Sigmoid colon (tissue), 6 donors: ENCODE measurements at regions not wholly inside any gene's neighbourhood (a gene's known extent, or its start where the extent isn't known, plus 50 kb on each side); places are given as distances from the start of the nearest gene placed in this dataset.

ENCODE experiments used
- DNase-seq: peaks from one replicate; pipeline ENCODE4 v3.0.0-alpha.2; 2019
- H3K27ac ChIP-seq, 4 donors: fragments of 200-600 bp; sonication (generic); one replicate each; pipeline ENCODE4 v1.5.1; 2016 to 2019; ENCODE audit warnings: mild to moderate bottlenecking in 1 of 4
- H3K27me3 ChIP-seq, 3 donors: fragments of 200-600 bp; sonication (generic); one replicate each; pipeline ENCODE4 v1.5.1; 2019; ENCODE audit warnings: mild to moderate bottlenecking in 1 of 3
- H3K36me3 ChIP-seq, 4 donors: fragments of 200-600 bp; sonication (generic); one replicate each; pipeline ENCODE4 v1.5.1; 2016 to 2019
- H3K4me1 ChIP-seq, 4 donors: fragments of 200-600 bp; sonication (generic); one replicate each; pipeline ENCODE4 v1.5.1; 2017 to 2019
- H3K4me3 ChIP-seq, 4 donors: fragments of 200-600 bp; sonication (generic); one replicate each; pipeline ENCODE4 v1.5.1; 2017 to 2019; ENCODE audit warnings: mild to moderate bottlenecking in 2 of 4, moderate library complexity in 1 of 4
- H3K9me3 ChIP-seq, 4 donors: fragments of 200-600 bp in 3 of 4; sonication (generic) in 3 of 4; one replicate each; pipeline versions ENCODE4 v1.5.1 to v1.6.1; 2013 to 2019
- EP300 ChIP-seq, 4 donors: sonication (generic); formaldehyde crosslinking; IDR thresholded peaks; one replicate each; pipeline ENCODE4 v1.6.1; 2017; ENCODE audit warnings: antibody characterized with exemption in 4 of 4
- POLR2A ChIP-seq, 2 donors: fragments of 450-650 bp; IDR thresholded peaks; one replicate each; pipeline ENCODE4 v1.6.1; 2016; ENCODE audit warnings: antibody characterized with exemption in 2 of 2, mild to moderate bottlenecking in 2 of 2, moderate library complexity in 2 of 2
- POLR2AphosphoS5 ChIP-seq, 4 donors: sonication (generic); formaldehyde crosslinking; IDR thresholded peaks; one replicate each; pipeline ENCODE4 v1.6.1; 2017; ENCODE audit warnings: antibody characterized with exemption in 4 of 4
- WGBS, 2 donors: extraction: QIAGEN DNeasy Blood & Tissue Kit; methylation state at CpG; one replicate each; pipeline ENCODE4 v1.1.7; 2013; 5-methylcytosine and 5-hydroxymethylcytosine counted together
- intact Hi-C: fragments of 100-400 bp; cut with DNase I; formaldehyde crosslinking; loops from one replicate; pipeline ENCODE4 v1.15.1; 2023
- TF ChIP-seq, protein P1 (sequence below), 4 experiments: fragments of 450-650 bp in 3 of 4; fragments of 200-600 bp in 1 of 4; IDR thresholded peaks; one replicate each; pipeline ENCODE4 v1.5.1; 2016 to 2019; ENCODE audit warnings: antibody characterized with exemption in 4 of 4, mild to moderate bottlenecking in 3 of 4, moderate library complexity in 2 of 4
- donor health status: healthy with polysubstance abuse.
- donor health status: healthy.

DNA sequence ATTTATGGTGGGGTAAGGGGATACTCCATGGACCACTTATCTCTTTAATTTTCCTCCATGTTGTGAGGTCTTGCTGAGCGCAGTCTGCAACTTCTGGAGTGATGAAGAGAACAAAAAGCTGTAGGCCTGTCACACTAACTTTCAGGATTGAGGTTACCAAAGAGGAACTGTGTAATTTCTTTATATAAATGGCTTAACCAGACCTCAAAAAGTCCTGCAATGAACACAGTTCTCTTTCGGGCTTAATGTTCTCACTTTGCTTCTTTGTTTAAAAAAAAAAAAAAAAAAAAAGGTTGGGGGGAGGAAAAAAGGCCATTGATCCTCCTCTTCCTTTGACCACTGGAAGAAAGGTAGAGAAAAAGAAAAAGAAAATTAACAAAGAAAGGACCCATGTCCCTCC, 86.8 kb upstream of the SOX9 start:
- intact Hi-C loops: no loop called here
- no peak for DNase-seq
- Histone ChIP-seq H3K4me3 (no peak overlapping the region), H3K36me3 (no peaks in the 10 kb centered on the region), H3K27me3 (peaks cover 0 to 5% (median 0%) of the 10 kb centered on the region in 3 donors), H3K4me1 (peaks cover 0 to 11% (median 7%) of the 10 kb centered on the region in 4 donors), H3K9me3 (no peaks in the 10 kb centered on the region), H3K27ac (no peak overlapping the region)
- WGBS, 2 donors: 86 to 89% methylated on average over 2 of the region's 2 CpGs
- TF ChIP-seq POLR2A (IDR thresholded peaks at IDR 0.05) (no peak), EP300 (IDR thresholded peaks at IDR 0.05) (no peak), POLR2AphosphoS5 (IDR thresholded peaks at IDR 0.05) (no peak)
- TF ChIP-seq, protein P1, sequence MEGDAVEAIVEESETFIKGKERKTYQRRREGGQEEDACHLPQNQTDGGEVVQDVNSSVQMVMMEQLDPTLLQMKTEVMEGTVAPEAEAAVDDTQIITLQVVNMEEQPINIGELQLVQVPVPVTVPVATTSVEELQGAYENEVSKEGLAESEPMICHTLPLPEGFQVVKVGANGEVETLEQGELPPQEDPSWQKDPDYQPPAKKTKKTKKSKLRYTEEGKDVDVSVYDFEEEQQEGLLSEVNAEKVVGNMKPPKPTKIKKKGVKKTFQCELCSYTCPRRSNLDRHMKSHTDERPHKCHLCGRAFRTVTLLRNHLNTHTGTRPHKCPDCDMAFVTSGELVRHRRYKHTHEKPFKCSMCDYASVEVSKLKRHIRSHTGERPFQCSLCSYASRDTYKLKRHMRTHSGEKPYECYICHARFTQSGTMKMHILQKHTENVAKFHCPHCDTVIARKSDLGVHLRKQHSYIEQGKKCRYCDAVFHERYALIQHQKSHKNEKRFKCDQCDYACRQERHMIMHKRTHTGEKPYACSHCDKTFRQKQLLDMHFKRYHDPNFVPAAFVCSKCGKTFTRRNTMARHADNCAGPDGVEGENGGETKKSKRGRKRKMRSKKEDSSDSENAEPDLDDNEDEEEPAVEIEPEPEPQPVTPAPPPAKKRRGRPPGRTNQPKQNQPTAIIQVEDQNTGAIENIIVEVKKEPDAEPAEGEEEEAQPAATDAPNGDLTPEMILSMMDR (IDR thresholded peaks at IDR 0.05): no peak

GRCh38 chr17:72038427-72038826, 82.4 kb upstream of the SOX9 start:
- H3K36me3 ChIP-seq: no peaks in the 10 kb centered on the region
- H3K4me1 ChIP-seq: no peaks in the 10 kb centered on the region
- H3K27me3 ChIP-seq: no peaks in the 10 kb centered on the region
- H3K9me3 ChIP-seq: no peaks in the 10 kb centered on the region
- no peak overlapping the region for H3K4me3 ChIP-seq
- H3K27ac ChIP-seq: no peak overlapping the region
- no peak for TF ChIP-seq POLR2A (IDR thresholded peaks at IDR 0.05)
- no peak for TF ChIP-seq EP300 (IDR thresholded peaks at IDR 0.05)
- TF ChIP-seq, protein P1 (IDR thresholded peaks at IDR 0.05): no peak
- TF ChIP-seq POLR2AphosphoS5 (IDR thresholded peaks at IDR 0.05): no peak
- DNase-seq: no peak
- intact Hi-C loops: no loop called here

DNA sequence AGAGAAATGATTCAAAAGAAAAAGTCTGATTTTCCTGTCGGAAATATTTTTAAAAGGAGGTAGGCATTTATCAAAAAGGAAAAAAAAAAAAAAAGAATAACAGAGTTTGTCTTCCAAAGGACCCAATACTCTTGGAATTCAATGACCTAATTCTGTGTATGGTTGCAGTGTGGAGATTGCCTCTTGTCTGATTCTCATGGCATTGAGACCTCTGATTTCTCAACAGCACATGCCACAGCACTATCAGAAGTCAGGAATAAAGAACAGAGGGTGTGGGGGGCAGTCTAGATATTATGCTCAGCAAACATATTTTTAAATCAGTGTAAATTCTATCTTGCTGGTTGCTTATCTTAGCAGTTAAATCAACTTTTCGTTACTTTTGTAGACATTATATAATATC, 81.3 kb upstream of the SOX9 start:
- Histone ChIP-seq H3K36me3 (no peaks in the 10 kb centered on the region), H3K27me3 (no peaks in the 10 kb centered on the region), H3K27ac (no peak overlapping the region), H3K9me3 (no peaks in the 10 kb centered on the region), H3K4me3 (no peak overlapping the region), H3K4me1 (no peaks in the 10 kb centered on the region)
- intact Hi-C loops: no loop called here
- 78 to 82% methylated on average over 2 of the region's 2 CpGs for WGBS, 2 donors
- DNase-seq: no peak
- TF ChIP-seq POLR2A (IDR thresholded peaks at IDR 0.05) (no peak), POLR2AphosphoS5 (IDR thresholded peaks at IDR 0.05) (no peak), EP300 (IDR thresholded peaks at IDR 0.05) (no peak)
- TF ChIP-seq, protein P1 (IDR thresholded peaks at IDR 0.05): no peak

DNA sequence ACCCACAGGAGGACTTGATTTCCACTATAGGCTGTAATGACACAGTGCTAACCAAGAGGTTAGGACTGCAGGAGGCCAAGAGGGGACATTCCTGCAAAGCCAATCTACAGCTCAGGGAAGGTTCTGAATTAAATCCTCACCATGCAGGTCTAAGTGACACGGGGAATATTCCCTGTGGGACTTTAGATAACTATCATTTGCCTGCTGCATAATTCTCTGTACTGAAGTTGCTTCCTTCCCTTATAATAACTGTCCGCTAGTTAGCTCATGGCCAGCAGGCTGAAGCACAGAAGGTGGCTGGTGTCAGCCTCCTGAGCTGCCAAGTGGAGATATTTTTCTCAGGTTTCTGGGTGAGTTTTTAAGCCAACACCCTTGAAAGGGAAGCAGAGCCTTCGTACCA, 74.6 kb upstream of the SOX9 start:
- Histone ChIP-seq H3K27ac (no peak overlapping the region), H3K4me1 (no peaks in the 10 kb centered on the region), H3K36me3 (no peaks in the 10 kb centered on the region), H3K4me3 (no peak overlapping the region), H3K27me3 (peaks cover 0 to 3% (median 0%) of the 10 kb centered on the region in 3 donors), H3K9me3 (no peaks in the 10 kb centered on the region)
- TF ChIP-seq POLR2A (IDR thresholded peaks at IDR 0.05): no peak
- no peak for TF ChIP-seq POLR2AphosphoS5 (IDR thresholded peaks at IDR 0.05)
- TF ChIP-seq EP300 (IDR thresholded peaks at IDR 0.05): no peak
- TF ChIP-seq, protein P1 (IDR thresholded peaks at IDR 0.05): no peak
- intact Hi-C loops: no loop called here
- DNase-seq: no peak
- WGBS, 2 donors: 87 to 89% methylated on average over 3 of the region's 3 CpGs
